Nephron progenitor cell (in vitro differentiated cells): ENCODE measurements at regions not wholly inside any gene's neighbourhood (a gene's known extent, or its start where the extent isn't known, plus 50 kb on each side); places are given as distances from the start of the nearest gene placed in this dataset.
A peak's percentile ranks its signal among the peaks of the same experiment; 100 is the strongest.

ENCODE experiments used
- DNase-seq: peaks from one replicate; pipeline ENCODE4 v3.0.0; 2021
- H3K27ac Mint-ChIP-seq: 2 replicates; pipeline ENCODE4 v1.8.0; 2021; ENCODE audit warnings: mild to moderate bottlenecking, moderate library complexity, mixed read lengths
- H3K27me3 Mint-ChIP-seq: 2 replicates; pipeline ENCODE4 v1.8.0; 2021; ENCODE audit warnings: mild to moderate bottlenecking, low read depth, mixed read lengths; ENCODE audit not compliant: poor library complexity
- H3K36me3 Mint-ChIP-seq: 2 replicates; pipeline ENCODE4 v1.8.0; 2021; ENCODE audit warnings: low read depth, mixed read lengths
- H3K4me1 Mint-ChIP-seq: 2 replicates; pipeline ENCODE4 v1.8.0; 2021; ENCODE audit warnings: mixed read lengths
- H3K4me3 Mint-ChIP-seq: 2 replicates; pipeline ENCODE4 v1.8.0; 2021; ENCODE audit warnings: mild to moderate bottlenecking, moderate library complexity, mixed read lengths
- H3K9me3 Mint-ChIP-seq: 2 replicates; pipeline ENCODE4 v1.8.0; 2021; ENCODE audit warnings: mild to moderate bottlenecking, moderate library complexity, mixed read lengths
- TF ChIP-seq, protein P1 (sequence below): fragments of 200-600 bp; sonication (generic); IDR thresholded peaks from 2 replicates; pipeline ENCODE4 v1.5.0; 2021; ENCODE audit warnings: antibody characterized with exemption

- Mint-ChIP-seq H3K36me3 (no peaks in the 10 kb centered on the region), H3K9me3 (peaks cover 8% of the 10 kb centered on the region), H3K4me1 (no peaks in the 10 kb centered on the region), H3K27me3 (no peaks in the 10 kb centered on the region), H3K27ac (no peak overlapping the region), H3K4me3 (no peak overlapping the region)
- TF ChIP-seq, protein P1, sequence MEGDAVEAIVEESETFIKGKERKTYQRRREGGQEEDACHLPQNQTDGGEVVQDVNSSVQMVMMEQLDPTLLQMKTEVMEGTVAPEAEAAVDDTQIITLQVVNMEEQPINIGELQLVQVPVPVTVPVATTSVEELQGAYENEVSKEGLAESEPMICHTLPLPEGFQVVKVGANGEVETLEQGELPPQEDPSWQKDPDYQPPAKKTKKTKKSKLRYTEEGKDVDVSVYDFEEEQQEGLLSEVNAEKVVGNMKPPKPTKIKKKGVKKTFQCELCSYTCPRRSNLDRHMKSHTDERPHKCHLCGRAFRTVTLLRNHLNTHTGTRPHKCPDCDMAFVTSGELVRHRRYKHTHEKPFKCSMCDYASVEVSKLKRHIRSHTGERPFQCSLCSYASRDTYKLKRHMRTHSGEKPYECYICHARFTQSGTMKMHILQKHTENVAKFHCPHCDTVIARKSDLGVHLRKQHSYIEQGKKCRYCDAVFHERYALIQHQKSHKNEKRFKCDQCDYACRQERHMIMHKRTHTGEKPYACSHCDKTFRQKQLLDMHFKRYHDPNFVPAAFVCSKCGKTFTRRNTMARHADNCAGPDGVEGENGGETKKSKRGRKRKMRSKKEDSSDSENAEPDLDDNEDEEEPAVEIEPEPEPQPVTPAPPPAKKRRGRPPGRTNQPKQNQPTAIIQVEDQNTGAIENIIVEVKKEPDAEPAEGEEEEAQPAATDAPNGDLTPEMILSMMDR = no peak
- no peak for DNase-seq
Measured at GRCh38 chr3:148460686-148461085, 237.0 kb upstream of the AGTR1 start.

GRCh38 chr3:148464246-148464645 lies 233.5 kb upstream of the AGTR1 start:
- no peaks in the 10 kb centered on the region for H3K27me3 Mint-ChIP-seq
- no peak overlapping the region for H3K4me3 Mint-ChIP-seq
- no peak overlapping the region for H3K27ac Mint-ChIP-seq
- no peaks in the 10 kb centered on the region for H3K36me3 Mint-ChIP-seq
- peaks cover 5% of the 10 kb centered on the region for H3K9me3 Mint-ChIP-seq
- H3K4me1 Mint-ChIP-seq = peaks cover 9% of the 10 kb centered on the region
- TF ChIP-seq, protein P1 = no peak
- no peak for DNase-seq

DNA sequence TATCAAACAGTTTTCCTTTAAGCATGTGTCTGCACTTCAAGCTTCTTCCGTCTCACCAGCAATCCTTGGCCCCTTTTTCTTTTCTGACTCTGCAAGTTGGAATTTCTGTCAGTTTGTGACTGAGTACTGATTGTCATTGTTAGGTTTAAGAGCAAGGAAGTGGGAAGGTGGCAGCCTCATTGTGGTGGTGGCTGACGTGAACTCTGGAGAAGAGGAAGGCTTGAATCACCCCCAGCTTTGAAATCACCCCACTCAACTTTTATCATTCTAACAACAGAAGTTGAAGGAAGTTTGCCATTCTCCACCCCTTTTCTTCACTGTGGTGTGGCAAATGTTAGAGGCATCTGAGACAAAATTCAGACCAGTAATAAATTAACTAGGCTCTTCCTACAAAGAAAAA lies 231.6 kb upstream of the AGTR1 start:
- no peak overlapping the region for H3K4me3 Mint-ChIP-seq
- no peak for DNase-seq
- no peaks in the 10 kb centered on the region for H3K27me3 Mint-ChIP-seq
- peaks cover 9% of the 10 kb centered on the region for H3K4me1 Mint-ChIP-seq
- TF ChIP-seq, protein P1 = no peak
- no peaks in the 10 kb centered on the region for H3K36me3 Mint-ChIP-seq
- H3K9me3 Mint-ChIP-seq = no peaks in the 10 kb centered on the region
- H3K27ac Mint-ChIP-seq = peak overlapping the region; percentile 2

DNA sequence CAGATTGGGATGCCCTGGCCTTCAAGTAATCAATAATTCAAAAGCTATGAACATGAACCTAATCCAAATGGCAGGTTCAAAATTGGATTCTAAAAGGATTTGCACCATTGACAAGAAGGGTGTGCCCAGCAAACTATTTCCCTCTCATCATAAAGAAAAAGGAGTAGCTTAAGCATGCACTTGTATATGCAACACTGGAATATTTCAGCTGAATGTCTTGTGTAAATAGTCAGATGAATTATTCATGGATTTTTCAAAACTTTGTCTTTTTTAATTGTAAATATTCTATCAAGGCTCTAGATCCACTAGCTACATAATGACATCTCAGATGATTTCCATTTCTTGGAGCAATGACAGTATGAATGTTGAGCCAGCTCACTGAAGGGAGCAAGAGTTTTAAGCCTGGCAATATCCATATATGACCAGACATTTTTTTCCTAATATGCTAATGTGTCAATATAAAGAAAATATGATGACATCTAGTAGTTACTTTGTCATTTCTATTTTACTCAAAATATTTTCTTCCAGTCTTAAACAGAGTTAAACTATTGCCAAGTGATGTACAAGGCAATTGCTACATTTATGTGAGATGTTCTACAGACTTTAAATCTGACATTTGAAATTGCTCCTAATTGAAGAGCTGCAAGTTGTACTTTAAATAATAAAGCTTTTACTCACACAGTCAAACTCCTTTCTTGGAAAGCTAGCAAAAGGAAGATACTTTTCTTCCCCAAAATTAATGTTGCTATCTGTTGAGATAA lies 230.5 kb upstream of the AGTR1 start:
- TF ChIP-seq, protein P1 = no peak
- no peak for DNase-seq
- no peak overlapping the region for H3K27ac Mint-ChIP-seq
- H3K9me3 Mint-ChIP-seq = no peaks in the 10 kb centered on the region
- H3K36me3 Mint-ChIP-seq = no peaks in the 10 kb centered on the region
- no peaks in the 10 kb centered on the region for H3K27me3 Mint-ChIP-seq
- peaks cover 9% of the 10 kb centered on the region for H3K4me1 Mint-ChIP-seq
- H3K4me3 Mint-ChIP-seq = no peak overlapping the region

DNA sequence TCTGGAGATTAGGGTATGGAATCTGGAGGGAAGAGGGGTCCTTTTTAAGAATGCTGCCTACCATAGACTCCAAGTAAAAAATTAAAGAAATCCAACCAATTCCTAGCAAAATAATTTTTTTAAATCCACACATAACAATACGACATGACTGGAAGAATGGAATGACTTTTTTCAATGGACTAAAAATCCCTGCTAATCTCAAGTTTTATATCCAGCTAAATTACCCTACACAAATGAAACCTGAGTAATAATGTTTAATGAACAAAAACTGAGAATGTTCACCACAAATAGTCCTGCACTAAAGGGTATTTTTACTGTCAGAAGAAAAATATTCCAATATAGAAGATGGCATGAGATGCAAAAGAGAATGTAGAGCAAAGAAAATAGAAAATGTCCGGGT lies 220.3 kb upstream of the AGTR1 start:
- Mint-ChIP-seq H3K4me1 (no peaks in the 10 kb centered on the region), H3K9me3 (peaks cover 18% of the 10 kb centered on the region), H3K27me3 (no peaks in the 10 kb centered on the region), H3K4me3 (no peak overlapping the region), H3K27ac (no peak overlapping the region), H3K36me3 (no peaks in the 10 kb centered on the region)
- DNase-seq = no peak
- TF ChIP-seq, protein P1 = no peak

DNA sequence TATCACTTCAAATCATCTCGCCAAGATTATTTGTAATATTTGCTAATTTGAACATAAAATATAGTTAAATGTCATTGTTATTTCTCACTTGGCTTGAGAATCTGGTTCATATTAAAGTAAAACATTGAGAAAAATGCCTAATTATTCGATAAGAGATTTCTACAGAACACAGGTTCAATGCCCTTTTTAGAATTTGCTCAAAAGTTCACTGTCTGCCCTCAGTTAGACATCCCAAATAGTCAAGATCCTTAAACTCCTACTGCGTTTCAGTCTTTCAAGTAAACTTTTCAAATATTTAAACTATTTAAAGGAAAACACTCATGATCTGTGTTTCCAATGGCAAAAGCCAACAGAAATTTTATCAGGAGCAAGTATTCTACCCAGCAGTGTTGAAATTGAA lies 204.1 kb upstream of the AGTR1 start:
- H3K9me3 Mint-ChIP-seq = no peaks in the 10 kb centered on the region
- no peak for DNase-seq
- TF ChIP-seq, protein P1 = no peak
- no peaks in the 10 kb centered on the region for H3K36me3 Mint-ChIP-seq
- no peaks in the 10 kb centered on the region for H3K27me3 Mint-ChIP-seq
- H3K4me1 Mint-ChIP-seq = no peaks in the 10 kb centered on the region
- H3K4me3 Mint-ChIP-seq = no peak overlapping the region
- H3K27ac Mint-ChIP-seq = no peak overlapping the region
